Stimulated activated naive B cell treated with anti-CD40 and anti-IgM and Interleukin-4, amounts not matched to agents 10 μg/mL and 1 μg/mL and 100 μg/mL, for 72 hours (primary cell): ENCODE measurements at regions not wholly inside any gene's neighbourhood (a gene's known extent, or its start where the extent isn't known, plus 50 kb on each side); places are given as distances from the start of the nearest gene placed in this dataset.
"Not testable (repeated sequence)": the region's sequence is repeated elsewhere in the genome, so short reads cannot be mapped to it uniquely, and the experiment has no call there.

Experiments
- ATAC-seq, 2 donors: fragments of 150-1000 bp; cut with Tn5 transposase; replicated peaks; 2 replicates each; pipeline ENCODE4 v1.10.0; 2021; ENCODE audit warnings: moderate library complexity in 1 of 2
- DNase-seq: peaks from one replicate; pipeline ENCODE4 v3.0.0; 2021
- H3K27ac Mint-ChIP-seq: one replicate; pipeline ENCODE4 v1.8.0; 2022; ENCODE audit warnings: mild to moderate bottlenecking, mixed read lengths
- H3K27me3 Mint-ChIP-seq, 2 donors: one replicate each; pipeline ENCODE4 v1.8.0; 2022; ENCODE audit warnings: mixed read lengths in 2 of 2
- H3K36me3 Mint-ChIP-seq, 2 donors: one replicate each; pipeline ENCODE4 v1.8.0; 2022; ENCODE audit warnings: mixed read lengths in 2 of 2, mild to moderate bottlenecking in 1 of 2
- H3K4me1 Mint-ChIP-seq, 2 donors: one replicate each; pipeline ENCODE4 v1.8.0; 2022; ENCODE audit warnings: mixed read lengths in 2 of 2, mild to moderate bottlenecking in 1 of 2
- H3K4me3 Mint-ChIP-seq, 2 donors: one replicate each; pipeline ENCODE4 v1.8.0; 2022; ENCODE audit warnings: mild to moderate bottlenecking in 2 of 2, mixed read lengths in 2 of 2, moderate library complexity in 1 of 2
- H3K9me3 Mint-ChIP-seq, 2 donors: one replicate each; pipeline ENCODE4 v1.8.0; 2022; ENCODE audit warnings: mixed read lengths in 2 of 2, mild to moderate bottlenecking in 1 of 2

DNA sequence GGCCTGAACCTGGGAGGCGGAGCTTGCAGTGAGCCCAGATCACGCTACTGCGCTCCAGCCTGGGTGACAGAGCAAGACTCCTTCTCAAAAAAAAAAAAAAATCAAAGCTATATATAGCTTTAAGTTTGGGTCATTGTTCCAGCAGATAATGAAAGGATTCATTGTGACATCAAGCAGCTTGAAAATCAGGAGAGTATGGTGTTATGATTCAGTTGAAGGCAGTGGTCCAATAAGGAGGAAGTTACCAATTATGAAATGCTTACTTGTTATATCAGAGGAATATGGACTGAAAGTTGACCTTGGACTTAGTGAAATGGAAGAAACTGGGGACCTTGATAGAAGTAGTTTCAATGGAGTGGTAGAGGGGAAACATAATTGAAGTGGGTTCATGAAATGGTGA lies 140.4 kb upstream of the MAD2L1 start:
- H3K9me3 Mint-ChIP-seq: peaks cover 4 to 7% of the 10 kb centered on the region in 2 donors
- no peak for ATAC-seq
- no peaks in the 10 kb centered on the region for H3K36me3 Mint-ChIP-seq
- DNase-seq: no peak
- H3K4me1 Mint-ChIP-seq: no peaks in the 10 kb centered on the region
- no peak overlapping the region for H3K27ac Mint-ChIP-seq
- H3K4me3 Mint-ChIP-seq: no peak overlapping the region
- no peaks in the 10 kb centered on the region for H3K27me3 Mint-ChIP-seq

DNA sequence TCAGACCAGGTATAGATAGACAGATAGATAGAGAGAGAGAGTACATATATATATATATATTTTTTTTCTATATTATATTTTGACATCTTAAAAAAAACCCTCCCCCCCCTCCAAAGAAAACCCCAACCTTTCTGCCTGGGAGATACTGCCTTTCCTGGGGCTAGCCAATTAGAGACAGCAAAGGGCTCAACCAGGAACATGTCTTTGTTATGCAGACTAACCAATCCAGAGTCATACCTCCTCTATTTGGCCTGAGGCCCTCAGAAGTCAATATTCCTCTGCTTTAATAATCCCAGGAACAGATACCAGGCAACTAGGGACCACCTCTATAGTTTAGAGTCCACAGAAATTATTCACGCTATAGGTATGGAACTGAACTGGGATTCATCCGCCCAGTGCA lies 135.6 kb upstream of the MAD2L1 start:
- no peaks in the 10 kb centered on the region for H3K36me3 Mint-ChIP-seq
- no peaks in the 10 kb centered on the region for H3K27me3 Mint-ChIP-seq
- H3K9me3 Mint-ChIP-seq: peaks cover 3 to 7% of the 10 kb centered on the region in 2 donors
- no peak overlapping the region for H3K27ac Mint-ChIP-seq
- ATAC-seq (no peak), DNase-seq (no peak)
- no peaks in the 10 kb centered on the region for H3K4me1 Mint-ChIP-seq
- H3K4me3 Mint-ChIP-seq: no peak overlapping the region

DNA sequence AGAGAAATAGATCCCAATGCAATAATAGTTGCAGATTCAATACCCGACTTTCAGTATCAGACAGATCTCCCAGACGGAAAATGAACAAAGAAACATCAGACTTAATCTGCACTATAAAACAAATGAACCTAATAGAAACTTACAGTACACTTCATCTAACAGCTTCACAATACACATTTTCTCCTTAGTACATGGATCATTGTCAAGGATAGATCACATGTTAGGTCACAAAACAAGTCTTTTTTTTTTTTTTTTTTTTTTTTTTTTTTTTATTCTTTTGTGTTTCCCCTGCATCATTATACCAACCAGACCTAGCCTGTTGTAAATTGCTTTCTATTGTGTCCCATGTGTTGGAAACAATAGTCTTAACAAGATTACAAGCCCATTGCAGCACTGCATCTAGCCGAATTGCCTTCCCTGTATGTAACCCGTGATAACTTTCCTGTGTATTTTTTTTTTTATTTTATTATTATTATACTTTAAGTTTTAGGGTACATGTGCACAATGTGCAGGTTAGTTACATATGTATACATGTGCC lies 134.0 kb upstream of the MAD2L1 start:
- H3K27me3 Mint-ChIP-seq, H3K4me1 Mint-ChIP-seq: not testable (repeated sequence)

DNA sequence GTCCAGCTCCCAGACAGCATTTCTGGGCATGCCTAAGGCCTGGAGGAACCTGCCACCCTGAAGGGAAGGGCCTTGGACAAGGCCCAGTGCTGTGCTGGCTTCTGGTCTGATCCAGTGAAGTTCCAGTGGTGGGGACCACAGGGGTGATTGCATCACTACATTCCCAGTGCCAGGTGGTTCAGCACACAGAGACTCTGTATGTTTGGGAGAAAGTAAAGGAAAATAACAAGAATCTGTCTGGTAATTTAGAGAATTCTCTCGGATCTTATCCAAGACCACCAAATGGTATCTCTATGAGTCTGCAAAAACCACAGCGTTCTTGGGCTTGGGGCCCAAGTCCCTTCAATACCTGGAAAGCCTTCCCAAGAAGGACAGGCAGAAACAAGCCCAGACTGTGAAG lies 131.8 kb upstream of the MAD2L1 start:
- ATAC-seq (no peak), DNase-seq (no peak)
- H3K4me3 Mint-ChIP-seq: no peak overlapping the region
- no peaks in the 10 kb centered on the region for H3K4me1 Mint-ChIP-seq
- no peaks in the 10 kb centered on the region for H3K27me3 Mint-ChIP-seq
- H3K36me3 Mint-ChIP-seq: no peaks in the 10 kb centered on the region
- H3K27ac Mint-ChIP-seq: no peak overlapping the region
- H3K9me3 Mint-ChIP-seq: peaks cover 0 to 3% of the 10 kb centered on the region in 2 donors

More for the DNA sequence above, 134.0 kb upstream of the MAD2L1 start:
- not testable (repeated sequence) for ATAC-seq, H3K36me3 Mint-ChIP-seq, DNase-seq, H3K27ac Mint-ChIP-seq, H3K9me3 Mint-ChIP-seq, H3K4me3 Mint-ChIP-seq

DNA sequence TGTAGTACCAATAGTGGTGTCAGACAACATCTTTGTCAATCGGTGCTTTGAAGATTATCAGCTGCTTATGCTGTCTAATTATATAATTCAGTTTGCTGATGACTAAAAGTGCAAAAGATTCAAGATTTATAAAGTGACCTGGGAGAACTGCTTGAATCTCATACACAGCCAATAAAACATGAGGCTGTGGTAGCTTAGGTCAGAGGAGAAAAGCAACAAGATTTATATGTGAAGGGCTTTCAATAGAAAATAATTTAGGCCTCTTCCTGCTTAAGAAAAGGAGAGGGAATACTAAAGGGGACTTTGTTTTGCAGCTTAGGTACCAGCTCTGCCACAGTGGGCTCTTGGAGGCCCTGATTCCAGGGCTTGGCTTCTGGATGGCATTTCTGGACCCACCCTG lies 111.0 kb upstream of the MAD2L1 start:
- H3K27ac Mint-ChIP-seq: no peak overlapping the region
- peaks cover 6 to 10% of the 10 kb centered on the region in 2 donors for H3K27me3 Mint-ChIP-seq
- DNase-seq: no peak
- H3K36me3 Mint-ChIP-seq: peaks cover 0 to 2% of the 10 kb centered on the region in 2 donors
- peaks cover 8 to 13% of the 10 kb centered on the region in 2 donors for H3K9me3 Mint-ChIP-seq
- no peaks in the 10 kb centered on the region for H3K4me1 Mint-ChIP-seq
- ATAC-seq: no peak
- no peak overlapping the region for H3K4me3 Mint-ChIP-seq

DNA sequence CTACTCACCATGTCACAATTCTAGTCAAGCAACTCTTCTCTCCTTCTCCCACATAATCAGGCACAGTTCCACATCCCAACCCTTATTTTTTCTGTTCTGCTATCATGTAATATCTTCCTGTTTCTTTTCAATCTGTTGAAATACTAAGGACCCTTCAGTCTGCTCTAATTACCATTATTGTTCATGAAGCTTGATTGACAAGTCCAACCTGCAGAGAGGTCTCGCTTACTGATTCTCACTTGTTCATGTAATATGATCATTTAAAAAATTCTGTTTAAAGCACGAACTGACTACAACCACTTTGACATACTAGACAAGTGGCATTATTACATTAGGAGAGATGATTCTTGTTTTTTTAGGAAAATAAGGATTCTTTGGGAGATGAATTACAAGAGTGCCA lies 108.6 kb upstream of the MAD2L1 start:
- H3K27ac Mint-ChIP-seq: no peak overlapping the region
- ATAC-seq: no peak
- H3K27me3 Mint-ChIP-seq: peaks cover 6 to 10% of the 10 kb centered on the region in 2 donors
- H3K4me3 Mint-ChIP-seq: no peak overlapping the region
- no peaks in the 10 kb centered on the region for H3K4me1 Mint-ChIP-seq
- DNase-seq: no peak
- H3K36me3 Mint-ChIP-seq: peaks cover 0 to 2% of the 10 kb centered on the region in 2 donors
- peaks cover 1 to 6% of the 10 kb centered on the region in 2 donors for H3K9me3 Mint-ChIP-seq

DNA sequence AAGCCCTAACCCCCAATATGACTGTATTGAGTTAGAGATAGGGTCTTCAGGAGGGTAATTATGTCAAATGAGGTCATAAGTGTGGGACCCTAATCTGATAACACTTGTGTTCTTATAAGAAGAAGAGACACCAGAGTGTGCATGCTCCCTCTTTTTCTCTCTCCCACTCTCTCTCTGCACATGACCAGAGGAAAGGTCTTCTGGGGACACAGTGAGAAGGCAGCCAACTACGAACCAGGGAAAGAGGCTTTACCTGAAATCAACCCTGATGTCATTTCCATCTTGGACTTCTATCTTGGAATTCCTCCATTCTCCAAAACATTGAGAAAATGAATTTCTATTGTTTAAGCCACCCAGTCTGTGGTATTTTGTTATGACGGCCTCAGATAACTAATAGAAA lies 97.2 kb upstream of the MAD2L1 start:
- ATAC-seq (no peak), DNase-seq (no peak)
- no peaks in the 10 kb centered on the region for H3K36me3 Mint-ChIP-seq
- no peak overlapping the region for H3K4me3 Mint-ChIP-seq
- H3K27ac Mint-ChIP-seq: no peak overlapping the region
- H3K4me1 Mint-ChIP-seq: no peaks in the 10 kb centered on the region
- H3K27me3 Mint-ChIP-seq: peaks cover 0 to 6% of the 10 kb centered on the region in 2 donors
- no peaks in the 10 kb centered on the region for H3K9me3 Mint-ChIP-seq

DNA sequence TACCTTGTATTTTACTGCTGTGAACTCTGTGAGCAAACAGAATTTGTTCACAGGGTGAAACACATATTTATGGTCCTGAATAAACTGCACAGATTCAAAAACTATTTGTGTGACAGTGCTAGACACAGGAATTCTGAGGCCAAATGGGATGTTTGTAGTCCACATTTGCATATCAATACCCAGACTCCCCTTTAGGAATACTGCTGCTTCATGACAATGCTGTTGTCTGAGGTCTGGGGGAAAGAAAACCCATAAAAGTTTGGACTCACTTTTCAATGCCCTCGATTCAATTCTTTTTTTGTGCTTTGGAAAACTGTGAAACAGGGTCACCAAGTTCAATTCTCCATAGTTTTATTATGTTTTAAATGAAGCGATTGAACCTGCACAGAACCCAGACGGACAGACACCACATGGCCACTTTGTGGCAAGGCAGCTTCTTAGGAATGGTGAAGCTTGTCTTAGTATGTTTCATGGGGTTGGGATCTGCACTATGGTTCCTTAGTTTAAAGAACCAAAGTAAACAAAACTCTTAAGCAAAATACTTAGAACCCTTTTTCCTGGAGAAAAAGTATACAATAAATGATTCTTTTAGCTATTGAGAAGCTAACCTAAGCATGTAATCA lies 92.3 kb upstream of the MAD2L1 start:
- H3K4me1 Mint-ChIP-seq: no peaks in the 10 kb centered on the region
- H3K9me3 Mint-ChIP-seq: no peaks in the 10 kb centered on the region
- peaks cover 0 to 12% of the 10 kb centered on the region in 2 donors for H3K27me3 Mint-ChIP-seq
- no peak for DNase-seq
- H3K4me3 Mint-ChIP-seq: no peak overlapping the region
- no peaks in the 10 kb centered on the region for H3K36me3 Mint-ChIP-seq
- ATAC-seq: no peak
- H3K27ac Mint-ChIP-seq: no peak overlapping the region

DNA sequence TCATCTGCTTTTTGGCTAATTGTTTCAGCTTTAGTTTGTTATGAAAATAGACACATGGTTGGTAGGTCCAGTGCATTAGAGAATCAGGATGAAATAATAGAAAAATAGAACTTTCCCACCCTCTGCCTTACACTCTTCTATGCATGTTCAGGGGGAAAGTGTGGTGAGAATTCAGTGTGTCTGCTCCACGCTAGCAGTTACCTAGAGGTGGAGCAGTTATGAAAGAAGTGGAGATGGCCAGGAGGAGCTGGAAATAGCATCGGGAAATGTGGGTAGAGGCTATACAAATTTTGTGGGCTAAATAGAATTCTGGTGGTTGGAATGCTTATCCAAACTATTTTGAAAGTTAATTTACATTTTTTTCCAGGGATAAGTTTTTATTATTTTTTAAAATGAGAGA lies 91.4 kb upstream of the MAD2L1 start:
- H3K27ac Mint-ChIP-seq: no peak overlapping the region
- no peaks in the 10 kb centered on the region for H3K4me1 Mint-ChIP-seq
- no peak for ATAC-seq
- peaks cover 0 to 12% of the 10 kb centered on the region in 2 donors for H3K27me3 Mint-ChIP-seq
- DNase-seq: no peak
- no peaks in the 10 kb centered on the region for H3K9me3 Mint-ChIP-seq
- no peak overlapping the region for H3K4me3 Mint-ChIP-seq
- H3K36me3 Mint-ChIP-seq: no peaks in the 10 kb centered on the region

DNA sequence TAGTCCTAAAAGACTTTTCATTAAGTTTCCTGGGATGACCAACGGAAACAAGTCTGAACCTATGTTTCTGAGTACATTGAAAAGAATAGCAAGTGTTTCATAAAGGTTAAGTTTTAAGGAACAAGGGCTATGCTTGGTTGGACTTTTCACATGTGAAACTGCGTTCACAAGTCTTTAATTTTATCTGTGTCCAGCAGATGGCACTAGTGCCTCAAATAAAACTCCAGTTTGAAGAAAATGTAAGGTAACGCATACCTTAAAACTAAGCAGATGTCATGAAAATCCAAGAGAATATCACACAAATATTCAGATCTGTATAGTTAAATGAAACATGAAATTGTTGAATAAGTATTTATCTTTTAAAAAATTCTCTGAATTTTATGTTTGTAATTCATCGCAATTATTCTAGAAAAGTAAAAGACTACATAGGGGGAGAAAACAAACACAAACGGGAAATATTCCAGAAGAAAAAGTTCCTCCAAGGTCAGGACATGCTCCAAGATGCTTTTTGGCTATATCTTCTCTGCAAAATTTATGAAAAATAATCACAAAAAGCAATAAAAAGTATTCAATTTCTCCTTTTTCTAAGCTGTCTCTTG lies 89.6 kb upstream of the MAD2L1 start:
- DNase-seq (peak; percentile 4), ATAC-seq (peak; percentile 59 to 60)
- H3K27me3 Mint-ChIP-seq: peaks cover 0 to 12% of the 10 kb centered on the region in 2 donors
- H3K27ac Mint-ChIP-seq: no peak overlapping the region
- H3K9me3 Mint-ChIP-seq: no peaks in the 10 kb centered on the region
- no peak overlapping the region for H3K4me3 Mint-ChIP-seq
- no peaks in the 10 kb centered on the region for H3K4me1 Mint-ChIP-seq
- no peaks in the 10 kb centered on the region for H3K36me3 Mint-ChIP-seq

DNA sequence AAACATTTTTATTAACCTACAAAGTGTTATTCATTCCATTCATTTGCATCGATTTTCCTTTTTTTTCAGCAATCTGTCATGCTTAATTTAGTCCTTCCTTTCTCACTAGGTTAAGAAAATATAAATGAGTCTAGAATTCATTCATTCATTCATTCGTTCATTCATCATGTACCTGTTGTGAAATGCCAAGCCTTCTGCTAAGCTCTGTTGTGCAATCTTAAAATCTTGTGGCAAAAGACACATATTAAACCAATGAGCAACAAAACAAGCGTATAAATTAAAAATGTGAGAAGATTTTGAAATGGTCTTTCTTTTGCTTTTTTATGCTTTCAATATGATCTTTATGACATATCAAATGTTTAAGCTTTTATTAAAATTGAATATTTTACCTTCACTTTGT lies 88.6 kb upstream of the MAD2L1 start:
- ATAC-seq: no peak
- Mint-ChIP-seq H3K4me1 (no peaks in the 10 kb centered on the region), H3K27me3 (peaks cover 0 to 9% of the 10 kb centered on the region in 2 donors), H3K36me3 (no peaks in the 10 kb centered on the region), H3K27ac (no peak overlapping the region), H3K4me3 (no peak overlapping the region), H3K9me3 (no peaks in the 10 kb centered on the region)
- no peak for DNase-seq

DNA sequence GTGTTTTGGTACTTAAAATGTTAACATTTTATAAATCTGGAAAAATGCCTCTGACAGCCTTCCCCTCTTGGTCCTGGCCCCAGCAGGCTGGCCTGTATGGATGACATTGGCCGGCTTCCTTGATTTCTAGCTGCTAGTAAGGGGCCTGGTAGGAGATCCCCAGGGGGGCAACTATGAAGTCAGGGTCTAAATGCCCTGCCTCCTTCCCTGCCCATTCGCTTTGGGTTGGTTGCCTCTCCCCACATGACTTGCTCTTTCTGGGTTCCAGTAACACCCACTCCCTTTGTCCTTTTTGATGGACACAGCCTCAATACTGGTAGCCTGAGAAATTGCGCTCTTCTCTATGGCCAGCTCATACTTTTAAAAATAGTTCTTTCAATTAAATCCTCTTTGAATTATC lies 78.0 kb upstream of the MAD2L1 start:
- Mint-ChIP-seq H3K4me1 (no peaks in the 10 kb centered on the region), H3K36me3 (no peaks in the 10 kb centered on the region), H3K27me3 (peaks cover 0 to 1% of the 10 kb centered on the region in 2 donors), H3K27ac (no peak overlapping the region), H3K9me3 (peaks cover 0 to 5% of the 10 kb centered on the region in 2 donors), H3K4me3 (no peak overlapping the region)
- DNase-seq: no peak
- ATAC-seq: no peak

DNA sequence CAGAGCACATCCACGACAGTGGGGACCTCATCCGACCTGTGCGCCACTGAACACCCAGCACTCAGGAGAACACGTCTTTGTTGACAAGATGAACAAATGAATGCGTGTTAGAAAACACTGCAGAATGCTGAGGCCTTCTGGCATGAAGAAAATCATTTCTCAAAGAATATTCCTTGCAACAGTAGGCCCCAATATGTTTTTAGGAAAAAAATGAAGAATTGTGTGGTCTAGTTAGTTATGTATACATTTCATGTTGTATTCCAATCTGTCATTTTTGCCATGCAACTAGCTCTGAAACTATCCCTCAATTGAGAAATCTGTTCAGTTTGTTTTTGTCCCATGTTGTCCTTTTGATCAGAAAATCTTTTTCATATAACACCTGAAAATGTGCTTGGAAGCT lies 77.4 kb upstream of the MAD2L1 start:
- H3K36me3 Mint-ChIP-seq: no peaks in the 10 kb centered on the region
- H3K4me3 Mint-ChIP-seq: no peak overlapping the region
- peaks cover 0 to 5% of the 10 kb centered on the region in 2 donors for H3K9me3 Mint-ChIP-seq
- no peaks in the 10 kb centered on the region for H3K4me1 Mint-ChIP-seq
- no peak overlapping the region for H3K27ac Mint-ChIP-seq
- H3K27me3 Mint-ChIP-seq: no peaks in the 10 kb centered on the region
- no peak for ATAC-seq
- DNase-seq: no peak

DNA sequence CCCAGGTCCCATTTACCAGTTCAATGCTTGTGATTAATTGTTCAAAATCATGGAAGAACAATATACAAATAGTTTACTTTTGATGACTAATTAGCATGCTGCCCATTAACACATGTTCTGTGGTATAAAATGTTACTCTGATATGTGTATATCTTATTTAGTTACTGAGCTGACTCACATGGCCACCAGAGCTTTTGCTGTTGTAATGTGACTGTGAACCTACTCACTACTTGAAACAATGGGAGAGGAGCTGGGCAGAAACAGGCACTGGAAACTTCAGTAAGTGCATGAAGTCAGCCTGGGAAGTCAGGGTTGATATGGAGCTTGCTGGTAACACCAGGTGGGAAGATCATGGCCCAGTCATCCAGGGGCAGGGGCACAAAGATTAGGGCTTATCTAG lies 72.7 kb upstream of the MAD2L1 start:
- DNase-seq: no peak
- Mint-ChIP-seq H3K27ac (no peak overlapping the region), H3K4me1 (no peaks in the 10 kb centered on the region), H3K27me3 (peaks cover 0 to 8% of the 10 kb centered on the region in 2 donors), H3K36me3 (no peaks in the 10 kb centered on the region), H3K4me3 (no peak overlapping the region), H3K9me3 (peaks cover 0 to 8% of the 10 kb centered on the region in 2 donors)
- no peak for ATAC-seq

DNA sequence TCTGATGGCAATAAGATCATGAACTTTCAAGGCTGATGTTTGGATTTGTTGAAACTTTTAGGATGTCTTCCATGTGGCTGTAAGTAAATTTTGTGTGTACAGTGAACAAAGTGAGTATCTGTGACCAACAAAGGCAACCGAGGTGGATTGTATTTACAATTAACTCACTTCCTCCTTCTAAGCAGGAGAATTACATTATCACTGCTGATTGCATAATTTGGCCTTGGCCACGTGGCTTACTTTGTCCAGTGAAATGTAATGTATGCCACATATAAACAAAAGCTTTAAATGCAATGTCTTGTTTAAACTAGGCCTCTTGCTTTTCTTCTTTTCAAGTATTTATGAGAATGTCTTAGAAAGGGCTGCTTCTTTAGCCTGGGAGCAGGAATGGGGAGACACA lies 66.3 kb upstream of the MAD2L1 start:
- Mint-ChIP-seq H3K9me3 (peaks cover 0 to 4% of the 10 kb centered on the region in 2 donors), H3K4me1 (no peaks in the 10 kb centered on the region), H3K27ac (no peak overlapping the region), H3K27me3 (peaks cover 0 to 5% of the 10 kb centered on the region in 2 donors), H3K4me3 (no peak overlapping the region), H3K36me3 (no peaks in the 10 kb centered on the region)
- no peak for DNase-seq
- no peak for ATAC-seq
